ENCODE measurements at regions not wholly inside any gene's neighbourhood (a gene's known extent, or its start where the extent isn't known, plus 50 kb on each side); places are given as distances from the start of the nearest gene placed in this dataset.

DNA sequence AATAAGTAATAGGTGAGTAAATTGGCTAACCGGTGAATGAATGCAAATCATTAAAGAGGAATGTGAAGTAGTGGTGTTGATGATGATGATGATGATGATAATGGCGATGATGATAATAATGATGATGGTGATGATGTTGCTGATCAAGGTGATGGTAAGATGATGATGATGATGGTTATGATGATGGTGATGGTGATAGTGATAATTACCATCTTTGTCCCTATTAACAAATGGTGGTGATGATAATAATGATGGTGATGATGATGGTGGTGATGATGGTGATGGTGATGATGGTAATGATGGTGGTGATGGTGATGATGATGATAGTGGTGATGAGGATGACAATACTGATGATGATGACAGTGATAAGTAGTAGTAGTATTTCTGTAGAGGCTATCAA, 452.6 kb downstream of the ZNF536 start:
- Histone ChIP-seq H3K4me3 (no peak overlapping the region), H3K9me3 (replicated peaks in 1 of 3) (no peaks in the 10 kb centered on the region), H3K27ac (no peak overlapping the region), H3K27me3 (no peaks in the 10 kb centered on the region), H3K4me1 (replicated peaks in 1 of 2) (no peaks in the 10 kb centered on the region), H3K36me3 (replicated peaks in 1 of 2) (no peaks in the 10 kb centered on the region)
- TF ChIP-seq POLR2A (IDR thresholded peaks at IDR 0.05) (no peak), CTCF (IDR thresholded peaks at IDR 0.05) (no peak)
- intact Hi-C loops (cut with DNase I): no loop called here
- no peak for DNase-seq
- 78 to 91% (median 89%) methylated on average over 2 of the region's 2 CpGs for WGBS, 4 donors

- Histone ChIP-seq H3K4me3 (no peak overlapping the region), H3K27me3 (no peaks in the 10 kb centered on the region), H3K27ac (no peak overlapping the region), H3K9me3 (replicated peaks in 1 of 3) (no peaks in the 10 kb centered on the region), H3K36me3 (replicated peaks in 1 of 2) (no peaks in the 10 kb centered on the region), H3K4me1 (replicated peaks in 1 of 2) (no peaks in the 10 kb centered on the region)
- TF ChIP-seq POLR2A (IDR thresholded peaks at IDR 0.05) (no peak), CTCF (IDR thresholded peaks at IDR 0.05) (no peak)
- 71 to 85% (median 73%) methylated on average over 3 of the region's 3 CpGs for WGBS, 4 donors
- intact Hi-C loops (cut with DNase I): no loop called here
- DNase-seq: no peak
Measured at GRCh38 chr19:30817965-30818567, 445.9 kb downstream of the ZNF536 start.

- H3K9me3 ChIP-seq (replicated peaks in 1 of 3): no peaks in the 10 kb centered on the region
- H3K4me3 ChIP-seq: no peak overlapping the region
- no peak for TF ChIP-seq CTCF (IDR thresholded peaks at IDR 0.05)
- no peak for TF ChIP-seq POLR2A (IDR thresholded peaks at IDR 0.05)
- no peak overlapping the region for H3K27ac ChIP-seq
- H3K4me1 ChIP-seq (replicated peaks in 1 of 2): no peaks in the 10 kb centered on the region
- no peak for DNase-seq
- intact Hi-C loops (cut with DNase I): no loop called here
- WGBS, 4 donors: 74 to 86% (median 81%) methylated on average over 12 of the region's 12 CpGs
- no peaks in the 10 kb centered on the region for H3K36me3 ChIP-seq (replicated peaks in 1 of 2)
- no peaks in the 10 kb centered on the region for H3K27me3 ChIP-seq
Measured at GRCh38 chr19:30817197-30817596, 445.0 kb downstream of the ZNF536 start.

- TF ChIP-seq POLR2A (IDR thresholded peaks at IDR 0.05): no peak
- TF ChIP-seq CTCF (IDR thresholded peaks at IDR 0.05): no peak
- Histone ChIP-seq H3K4me3 (no peak overlapping the region), H3K27me3 (no peaks in the 10 kb centered on the region), H3K36me3 (replicated peaks in 1 of 2) (no peaks in the 10 kb centered on the region), H3K9me3 (replicated peaks in 1 of 3) (no peaks in the 10 kb centered on the region), H3K4me1 (replicated peaks in 1 of 2) (no peaks in the 10 kb centered on the region), H3K27ac (no peak overlapping the region)
- intact Hi-C loops (cut with DNase I): no loop called here
- no peak for DNase-seq
Measured at GRCh38 chr19:30815889-30816580, 443.9 kb downstream of the ZNF536 start.

Data from adrenal gland (tissue), 9 donors.